ENCODE measurements at regions not wholly inside any gene's neighbourhood (a gene's known extent, or its start where the extent isn't known, plus 50 kb on each side); places are given as distances from the start of the nearest gene placed in this dataset.
A peak's percentile ranks its signal among the peaks of the same experiment; 100 is the strongest.

DNA sequence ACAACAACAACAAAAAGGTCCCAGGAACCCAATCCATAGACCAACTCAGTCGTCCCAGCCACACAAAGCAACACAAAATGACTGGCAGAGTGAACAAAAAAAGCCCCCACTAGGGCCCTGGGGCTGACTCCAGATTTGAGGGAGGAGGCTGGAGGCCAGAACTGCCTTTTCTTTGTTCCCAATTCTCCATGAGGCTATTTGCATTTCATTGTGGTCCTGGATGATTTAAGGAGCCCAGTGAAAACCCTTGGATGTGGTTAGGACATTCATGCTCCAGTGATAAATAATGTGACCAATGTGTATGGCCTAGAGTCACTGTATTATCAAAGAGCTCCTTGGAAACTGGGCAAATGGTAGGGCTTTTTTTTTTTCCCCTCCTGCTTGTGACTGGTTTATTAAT is 192.9 kb downstream of the NUAK1 start:
- H3K4me1 ChIP-seq, result peaks cover 19% of the 10 kb centered on the region
- no peaks in the 10 kb centered on the region for H3K36me3 ChIP-seq
- intact Hi-C loops (cut with micrococcal nuclease), result no loop called here
- peaks cover 4% of the 10 kb centered on the region for H3K9me3 ChIP-seq (replicated peaks)
- TF ChIP-seq, protein P1, sequence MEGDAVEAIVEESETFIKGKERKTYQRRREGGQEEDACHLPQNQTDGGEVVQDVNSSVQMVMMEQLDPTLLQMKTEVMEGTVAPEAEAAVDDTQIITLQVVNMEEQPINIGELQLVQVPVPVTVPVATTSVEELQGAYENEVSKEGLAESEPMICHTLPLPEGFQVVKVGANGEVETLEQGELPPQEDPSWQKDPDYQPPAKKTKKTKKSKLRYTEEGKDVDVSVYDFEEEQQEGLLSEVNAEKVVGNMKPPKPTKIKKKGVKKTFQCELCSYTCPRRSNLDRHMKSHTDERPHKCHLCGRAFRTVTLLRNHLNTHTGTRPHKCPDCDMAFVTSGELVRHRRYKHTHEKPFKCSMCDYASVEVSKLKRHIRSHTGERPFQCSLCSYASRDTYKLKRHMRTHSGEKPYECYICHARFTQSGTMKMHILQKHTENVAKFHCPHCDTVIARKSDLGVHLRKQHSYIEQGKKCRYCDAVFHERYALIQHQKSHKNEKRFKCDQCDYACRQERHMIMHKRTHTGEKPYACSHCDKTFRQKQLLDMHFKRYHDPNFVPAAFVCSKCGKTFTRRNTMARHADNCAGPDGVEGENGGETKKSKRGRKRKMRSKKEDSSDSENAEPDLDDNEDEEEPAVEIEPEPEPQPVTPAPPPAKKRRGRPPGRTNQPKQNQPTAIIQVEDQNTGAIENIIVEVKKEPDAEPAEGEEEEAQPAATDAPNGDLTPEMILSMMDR (IDR thresholded peaks at IDR 0.05; ENCODE audit: borderline replicate concordance), result no peak
- H3K27me3 ChIP-seq (ENCODE audit: low read depth), result no peaks in the 10 kb centered on the region
- DNase-seq, result no peak
- H3K27ac ChIP-seq (replicated peaks), result peak overlapping the region; percentile 71
- no peak overlapping the region for H3K4me3 ChIP-seq

- H3K4me3 ChIP-seq, result no peak overlapping the region
- TF ChIP-seq, protein P1 (IDR thresholded peaks at IDR 0.05; ENCODE audit: borderline replicate concordance), result no peak
- H3K27me3 ChIP-seq (ENCODE audit: low read depth), result no peaks in the 10 kb centered on the region
- peak overlapping the region; percentile 71 for H3K27ac ChIP-seq (replicated peaks)
- peaks cover 4% of the 10 kb centered on the region for H3K9me3 ChIP-seq (replicated peaks)
- intact Hi-C loops (cut with micrococcal nuclease), result no loop called here
- DNase-seq, result peak; percentile 60
- no peaks in the 10 kb centered on the region for H3K36me3 ChIP-seq
- peaks cover 23% of the 10 kb centered on the region for H3K4me1 ChIP-seq
Measured at GRCh38 chr12:105946493-105946901, 192.3 kb downstream of the NUAK1 start.

DNA sequence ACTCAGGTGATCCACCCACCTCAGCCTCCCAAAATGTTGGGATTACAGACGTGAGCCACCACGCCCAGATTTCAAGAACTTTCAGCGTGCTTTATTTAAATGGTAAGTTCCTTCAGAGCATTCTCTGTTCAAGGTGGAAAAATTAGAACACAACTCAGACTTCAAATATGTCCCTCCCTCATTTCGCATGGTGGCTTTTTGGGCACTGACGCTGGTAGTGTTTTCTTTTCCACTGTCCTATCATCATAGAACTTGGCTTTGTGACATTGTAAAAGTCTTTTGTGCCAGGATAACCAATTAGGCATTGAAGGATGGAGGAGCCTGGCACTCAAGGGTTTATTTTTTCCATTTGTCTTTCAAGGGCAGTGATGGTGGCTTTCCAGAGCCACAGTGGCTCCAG is 190.8 kb downstream of the NUAK1 start:
- intact Hi-C loops (cut with micrococcal nuclease), result no loop called here
- DNase-seq, result no peak
- TF ChIP-seq, protein P1 (IDR thresholded peaks at IDR 0.05; ENCODE audit: borderline replicate concordance), result no peak
- no peak overlapping the region for H3K4me3 ChIP-seq
- peak overlapping the region; percentile 71 for H3K27ac ChIP-seq (replicated peaks)
- peaks cover 4% of the 10 kb centered on the region for H3K9me3 ChIP-seq (replicated peaks)
- H3K27me3 ChIP-seq (ENCODE audit: low read depth), result no peaks in the 10 kb centered on the region
- no peaks in the 10 kb centered on the region for H3K36me3 ChIP-seq
- H3K4me1 ChIP-seq, result peaks cover 31% of the 10 kb centered on the region

GRCh38 chr12:105948331-105948730 is 190.4 kb downstream of the NUAK1 start:
- Histone ChIP-seq H3K36me3 (no peaks in the 10 kb centered on the region), H3K4me1 (peaks cover 31% of the 10 kb centered on the region), H3K9me3 (replicated peaks) (peaks cover 4% of the 10 kb centered on the region), H3K27me3 (ENCODE audit: low read depth) (no peaks in the 10 kb centered on the region), H3K4me3 (no peak overlapping the region), H3K27ac (replicated peaks) (peak overlapping the region; percentile 71)
- intact Hi-C loops (cut with micrococcal nuclease), result no loop called here
- TF ChIP-seq, protein P1 (IDR thresholded peaks at IDR 0.05; ENCODE audit: borderline replicate concordance), result no peak
- no peak for DNase-seq

DNA sequence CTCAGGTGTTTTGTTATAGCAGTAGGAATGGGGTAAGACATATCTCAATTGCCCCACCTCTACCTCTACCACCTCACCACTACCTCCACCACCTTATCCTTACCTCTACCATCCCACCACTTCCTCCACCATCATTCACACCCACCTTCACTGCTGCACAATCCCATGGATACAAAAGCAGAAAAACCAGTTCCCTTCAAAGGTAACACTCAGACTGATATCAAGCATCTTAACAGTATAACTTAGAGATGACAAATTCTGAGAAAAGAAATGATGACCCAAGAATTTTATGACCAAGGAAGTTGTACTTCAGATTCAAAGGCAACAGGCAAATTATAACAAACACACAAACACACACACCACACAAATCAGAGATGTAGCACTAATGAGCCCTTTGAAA is 189.4 kb downstream of the NUAK1 start:
- DNase-seq, result no peak
- Histone ChIP-seq H3K4me1 (peaks cover 32% of the 10 kb centered on the region), H3K27ac (replicated peaks) (no peak overlapping the region), H3K4me3 (no peak overlapping the region), H3K27me3 (ENCODE audit: low read depth) (no peaks in the 10 kb centered on the region), H3K9me3 (replicated peaks) (peaks cover 4% of the 10 kb centered on the region), H3K36me3 (no peaks in the 10 kb centered on the region)
- TF ChIP-seq, protein P1 (IDR thresholded peaks at IDR 0.05; ENCODE audit: borderline replicate concordance), result no peak
- intact Hi-C loops (cut with micrococcal nuclease), result no loop called here

DNA sequence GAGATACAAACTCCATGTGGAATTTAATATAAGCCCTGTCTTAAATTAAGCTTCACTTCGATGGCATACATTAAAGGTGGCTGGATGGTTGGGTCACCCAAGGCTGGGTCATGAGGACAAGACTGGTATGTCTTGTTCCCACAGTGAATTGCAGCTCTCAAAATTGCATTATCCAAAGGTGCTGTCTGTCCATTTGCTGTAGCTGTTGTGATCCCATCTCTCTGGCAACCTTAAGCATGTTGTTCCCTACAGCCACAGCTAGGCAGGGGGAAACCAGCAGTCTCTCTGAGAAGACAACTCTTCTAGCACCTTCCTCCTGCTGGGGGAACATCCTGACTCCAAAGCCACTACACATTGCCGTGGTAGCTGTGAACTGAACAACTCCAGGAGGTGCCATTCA is 187.0 kb downstream of the NUAK1 start:
- peaks cover 45% of the 10 kb centered on the region for H3K4me1 ChIP-seq
- H3K36me3 ChIP-seq, result no peaks in the 10 kb centered on the region
- no peak for DNase-seq
- no peaks in the 10 kb centered on the region for H3K27me3 ChIP-seq (ENCODE audit: low read depth)
- H3K9me3 ChIP-seq (replicated peaks), result peaks cover 4% of the 10 kb centered on the region
- H3K4me3 ChIP-seq, result no peak overlapping the region
- TF ChIP-seq, protein P1 (IDR thresholded peaks at IDR 0.05; ENCODE audit: borderline replicate concordance), result no peak
- intact Hi-C loops (cut with micrococcal nuclease), result no loop called here
- H3K27ac ChIP-seq (replicated peaks), result no peak overlapping the region
